ENCODE measurements at regions not wholly inside any gene's neighbourhood (a gene's known extent, or its start where the extent isn't known, plus 50 kb on each side); places are given as distances from the start of the nearest gene placed in this dataset.

DNA sequence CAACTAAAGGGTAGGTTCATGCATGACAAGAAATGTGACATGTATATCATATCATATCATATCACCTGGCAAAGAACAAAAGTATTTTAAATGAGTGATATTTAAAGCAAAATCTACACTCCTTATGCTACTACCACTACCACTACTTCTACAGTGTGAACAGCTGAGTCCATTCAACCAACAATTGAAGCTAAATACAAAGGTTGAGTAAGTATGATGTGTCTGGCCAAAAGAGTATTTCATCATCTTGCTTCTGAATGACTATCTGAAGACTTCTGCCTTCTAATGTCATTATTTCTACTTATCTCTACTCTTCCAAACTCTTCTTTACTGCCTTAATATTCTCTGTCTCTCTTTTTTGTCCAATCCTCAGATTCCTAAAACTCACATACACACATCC, 292.6 kb upstream of the CAND1 start:
- no peak for DNase-seq

DNA sequence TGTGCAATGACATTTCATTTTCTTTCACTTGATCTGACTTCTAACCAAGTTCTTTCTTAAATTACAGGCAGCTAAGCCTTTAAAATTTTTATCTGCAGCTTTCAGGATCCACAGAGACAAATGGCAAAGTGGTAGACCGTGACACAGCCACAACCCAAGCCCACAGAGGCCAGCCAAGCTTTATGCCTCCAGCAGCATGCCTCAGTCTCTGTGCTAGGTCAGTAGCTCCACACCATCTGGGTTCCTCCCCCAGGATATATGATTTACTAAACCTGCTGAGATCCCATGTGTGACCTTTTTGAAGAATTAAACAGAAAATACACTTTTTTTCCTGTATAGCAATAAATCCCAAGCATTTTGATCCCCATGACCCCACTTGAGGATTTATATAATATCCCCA, 290.4 kb upstream of the CAND1 start:
- DNase-seq: peak; percentile 3

DNA sequence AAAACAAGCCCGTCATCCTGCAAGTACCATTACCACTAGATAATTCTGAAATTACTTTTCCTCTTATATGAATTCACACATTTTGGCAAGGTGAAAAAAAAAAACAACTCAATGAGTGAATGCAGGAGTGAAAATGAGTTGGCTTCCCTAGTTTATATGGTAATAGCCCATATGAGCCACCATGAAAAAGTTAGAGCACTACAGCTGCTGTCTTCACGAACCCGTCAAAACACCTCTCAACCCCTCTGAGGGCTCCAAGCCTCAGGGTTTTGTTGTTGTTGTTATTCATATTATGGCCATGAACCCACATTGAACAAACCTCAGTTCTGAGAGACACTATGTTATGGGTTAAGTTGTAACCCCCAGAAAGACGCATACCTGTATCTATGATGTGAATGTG, 289.9 kb upstream of the CAND1 start:
- no peak for DNase-seq

DNA sequence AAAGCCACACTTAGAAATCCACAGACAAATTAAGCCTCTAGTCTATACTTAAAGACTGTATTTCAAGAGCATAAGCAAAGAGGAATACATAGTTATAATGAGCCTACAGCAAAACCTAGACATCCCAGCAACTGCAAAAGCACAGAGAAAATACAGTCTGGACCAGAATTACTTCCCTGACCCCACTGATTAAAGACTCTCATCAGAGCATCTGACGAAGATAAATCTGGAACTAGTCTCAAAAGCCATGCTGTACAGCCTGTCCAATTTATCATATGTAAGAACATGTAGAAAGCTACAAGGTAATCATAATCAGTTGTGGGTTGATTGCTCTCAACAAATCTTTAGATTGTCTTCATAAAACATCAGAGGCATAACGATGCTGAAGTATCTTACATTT, 285.1 kb upstream of the CAND1 start:
- DNase-seq: no peak

DNA sequence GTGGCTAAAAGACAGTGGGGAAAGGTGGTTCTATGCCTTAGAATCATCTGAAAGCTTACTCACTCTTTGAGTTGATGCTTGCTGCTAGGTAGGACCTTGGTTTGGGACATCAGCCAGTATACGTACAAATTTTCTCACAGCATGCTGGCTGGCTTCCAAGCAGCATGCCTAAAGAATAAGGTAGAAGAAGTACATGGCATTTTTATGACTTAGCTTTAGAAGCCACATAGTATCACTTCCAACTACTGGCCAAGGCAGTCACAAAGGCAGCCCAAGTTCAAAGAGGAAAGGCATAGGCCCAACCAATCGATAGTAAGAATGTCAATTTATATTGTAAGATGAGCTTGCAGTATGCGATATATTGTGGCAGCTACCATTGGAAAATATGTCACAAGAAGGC, 284.2 kb upstream of the CAND1 start:
- peak; percentile 61 for DNase-seq

DNA sequence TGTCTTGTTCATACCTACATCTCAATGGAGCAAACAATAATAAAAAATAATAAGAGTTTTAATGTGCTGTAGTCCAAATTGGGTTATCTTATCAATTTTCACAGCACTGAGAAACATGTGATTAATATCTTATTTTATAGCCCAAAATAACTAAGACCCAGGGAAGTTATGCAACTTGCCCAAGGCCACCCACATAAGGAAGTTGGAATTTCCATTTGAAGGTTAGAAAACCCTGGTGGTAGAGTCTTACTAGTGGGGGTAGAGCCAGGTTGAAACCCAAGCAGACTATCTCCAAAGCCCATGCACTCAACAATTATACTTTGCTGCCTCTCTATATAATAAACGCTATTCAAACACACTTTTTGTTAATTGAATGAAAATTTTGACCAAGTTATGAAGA, 270.0 kb upstream of the CAND1 start:
- DNase-seq: no peak

DNA sequence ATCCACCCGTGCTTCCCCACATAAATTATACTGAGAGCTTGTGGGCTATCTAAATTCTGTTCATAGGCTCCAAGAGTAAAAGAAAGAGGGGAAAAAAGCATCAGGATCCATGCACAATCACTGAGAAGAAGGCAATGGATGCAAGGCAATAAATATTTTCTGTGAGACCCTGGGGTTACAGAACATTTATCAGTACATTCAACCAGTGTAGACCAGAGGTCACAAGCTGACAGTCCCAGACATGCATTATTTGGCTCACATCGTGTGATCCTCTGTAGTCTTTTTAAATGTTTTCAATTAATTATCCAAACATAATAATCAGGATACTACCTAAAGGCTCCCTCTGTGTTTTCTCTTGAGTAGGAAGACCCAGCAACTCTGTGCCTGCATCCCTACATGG, 267.9 kb upstream of the CAND1 start:
- DNase-seq: no peak

DNA sequence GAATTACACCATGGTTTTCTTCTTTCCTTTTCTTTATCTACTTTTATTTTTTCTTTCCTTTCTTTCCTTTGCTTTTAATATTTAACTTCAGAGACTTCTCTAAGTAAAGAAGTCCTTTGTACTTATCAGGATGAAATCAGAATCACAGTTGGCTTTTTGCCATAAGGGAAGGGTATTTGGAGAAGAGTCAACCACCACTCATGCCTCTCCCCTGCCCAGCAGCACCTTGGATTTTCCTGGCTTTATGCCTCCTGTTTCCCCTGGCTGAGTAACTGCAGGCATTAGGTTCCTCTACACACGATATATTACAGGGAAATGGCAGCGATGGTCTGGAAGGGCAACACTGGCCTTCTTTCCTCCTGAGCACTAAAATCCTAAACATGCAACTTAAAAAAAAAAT, 266.4 kb upstream of the CAND1 start:
- DNase-seq: peak; percentile 72

DNA sequence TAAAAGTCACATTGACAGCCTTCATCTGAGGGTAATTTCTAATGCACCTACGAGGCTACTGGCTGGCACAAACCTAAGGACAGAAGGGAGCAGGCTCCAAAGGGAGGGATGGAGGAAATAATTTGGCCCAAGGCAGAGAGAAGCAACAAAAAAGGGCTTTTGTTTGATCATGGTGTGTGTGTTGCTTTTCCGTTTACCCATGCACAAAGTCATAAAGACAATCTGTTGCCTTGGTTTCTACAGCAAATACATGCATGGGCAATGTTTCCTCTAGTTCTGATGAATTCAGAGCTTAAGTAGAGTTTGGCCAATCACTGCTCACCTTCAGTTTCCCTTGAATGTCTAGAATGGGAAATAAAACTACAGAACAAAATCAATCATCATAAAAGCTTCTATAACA, 262.5 kb upstream of the CAND1 start:
- peak; percentile 71 for DNase-seq

DNA sequence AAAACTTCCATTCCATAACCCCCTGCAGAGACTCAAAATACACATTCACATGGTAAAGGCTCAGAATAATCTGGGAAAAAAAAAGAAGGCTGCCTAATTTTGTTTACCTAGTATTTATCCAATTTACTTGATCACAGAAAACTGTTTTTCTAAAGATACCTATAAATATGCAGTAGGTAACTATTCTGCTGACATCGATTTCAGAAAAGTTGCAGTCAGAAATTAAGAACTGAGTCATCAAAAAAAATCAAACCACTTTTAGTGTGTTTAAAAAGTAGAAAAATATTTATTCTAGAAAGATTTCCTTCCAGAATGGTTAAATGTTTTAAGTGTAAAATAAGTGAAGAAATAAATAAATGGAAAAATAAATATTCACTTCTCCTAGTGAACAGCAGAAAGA, 254.5 kb upstream of the CAND1 start:
- DNase-seq: peak; percentile 5

DNA sequence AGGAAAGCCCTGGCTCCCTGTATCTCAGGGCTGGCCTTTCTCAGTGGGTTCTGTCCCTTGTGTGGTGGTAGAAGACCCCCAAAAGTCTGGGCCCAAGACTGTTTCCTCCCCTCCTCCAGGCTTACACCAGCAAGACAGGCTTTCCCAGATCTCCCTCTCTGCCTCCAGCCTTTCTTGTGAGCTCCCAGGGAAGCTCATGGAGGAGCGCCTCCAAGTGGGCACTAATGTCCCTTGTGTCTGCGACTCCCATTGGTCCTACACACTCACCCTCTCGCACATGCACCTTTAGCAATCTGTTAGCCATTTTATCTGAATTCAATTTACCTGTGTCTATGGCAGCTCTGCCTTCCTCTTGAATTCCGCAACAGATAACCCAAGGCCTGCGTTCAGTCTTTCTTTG, 251.1 kb upstream of the CAND1 start:
- DNase-seq: peak; percentile 44

DNA sequence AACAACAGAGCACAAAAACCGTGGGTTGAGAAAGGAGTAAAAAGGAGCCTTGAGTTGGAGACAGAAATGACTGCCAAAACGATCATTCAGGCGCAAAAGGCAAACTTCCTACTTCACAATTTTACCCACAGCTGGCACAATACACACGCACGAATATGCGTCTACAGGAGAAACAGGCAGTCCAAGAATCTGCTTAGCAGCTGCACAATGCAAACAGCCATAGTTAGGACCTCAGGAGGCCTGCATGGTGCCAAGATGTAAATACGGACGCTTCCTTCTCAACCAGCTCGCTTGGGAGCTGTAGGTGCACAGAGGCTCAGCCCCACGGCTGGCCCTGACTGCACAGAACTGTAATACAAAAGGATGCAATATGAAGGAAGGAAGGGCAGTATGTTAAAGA, 250.1 kb upstream of the CAND1 start:
- peak; percentile 91 for DNase-seq

DNA sequence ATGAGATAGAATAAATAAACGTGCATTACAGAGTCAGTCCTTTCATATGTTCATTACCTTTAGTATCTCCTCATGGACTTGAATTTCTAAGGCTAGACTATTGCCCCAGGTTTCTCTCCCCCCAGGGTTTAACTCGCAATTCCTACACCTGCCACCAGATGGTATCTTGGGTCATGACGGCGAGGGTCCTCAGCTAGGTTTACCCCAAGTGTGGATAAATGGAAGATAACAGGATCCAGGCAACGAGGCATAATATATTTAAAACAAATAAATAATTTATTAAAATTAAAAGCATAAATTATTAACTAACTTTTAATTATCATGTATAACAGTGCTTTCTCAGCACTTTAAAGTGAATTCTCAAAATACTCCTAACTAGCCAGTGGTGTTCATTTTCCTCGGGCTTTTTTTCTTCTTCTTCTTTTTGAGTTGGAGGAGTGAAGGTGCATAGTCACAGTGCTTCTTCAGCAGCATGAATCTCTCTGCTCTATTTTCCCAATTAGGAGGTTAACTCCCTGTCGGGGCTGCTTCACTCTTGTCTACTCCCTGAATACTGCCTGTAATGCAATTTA, 243.5 kb upstream of the CAND1 start:
- peak; percentile 56 for DNase-seq

DNA sequence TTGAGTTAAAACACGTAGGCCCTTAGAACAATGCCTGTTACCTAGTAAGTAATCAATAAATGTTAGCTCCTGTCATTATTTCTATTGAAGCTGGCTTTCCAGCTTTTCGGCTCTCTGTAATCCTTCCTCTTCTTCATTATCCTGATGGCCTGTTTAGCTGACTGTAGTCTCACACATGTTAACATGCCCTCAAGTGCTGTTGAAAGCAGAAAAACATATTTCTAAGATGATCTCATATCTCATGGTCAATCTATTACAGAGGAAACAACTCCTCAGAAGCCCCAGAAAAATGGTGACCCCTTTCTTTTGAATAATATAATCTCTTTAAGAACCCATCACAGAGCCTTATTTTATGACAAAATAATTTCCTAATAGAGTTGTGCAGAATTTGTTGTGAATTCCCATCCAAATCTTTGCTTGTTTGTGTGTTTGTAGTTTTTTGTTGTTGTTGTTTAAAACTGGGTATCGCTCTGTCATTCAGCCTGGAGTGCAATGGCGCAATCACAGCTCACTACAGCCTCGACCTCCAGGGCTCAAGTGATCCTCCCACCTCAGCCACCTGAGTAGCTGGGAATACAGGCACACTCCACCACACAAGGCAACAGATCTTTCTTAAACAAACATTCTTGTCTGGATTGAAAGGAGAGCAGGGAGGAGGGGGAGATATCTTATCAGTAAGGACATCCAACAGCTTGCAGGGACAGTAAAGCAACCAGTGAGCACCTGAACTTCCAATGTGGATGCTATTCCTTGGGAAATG, 242.5 kb upstream of the CAND1 start:
- peak; percentile 18 for DNase-seq

DNA sequence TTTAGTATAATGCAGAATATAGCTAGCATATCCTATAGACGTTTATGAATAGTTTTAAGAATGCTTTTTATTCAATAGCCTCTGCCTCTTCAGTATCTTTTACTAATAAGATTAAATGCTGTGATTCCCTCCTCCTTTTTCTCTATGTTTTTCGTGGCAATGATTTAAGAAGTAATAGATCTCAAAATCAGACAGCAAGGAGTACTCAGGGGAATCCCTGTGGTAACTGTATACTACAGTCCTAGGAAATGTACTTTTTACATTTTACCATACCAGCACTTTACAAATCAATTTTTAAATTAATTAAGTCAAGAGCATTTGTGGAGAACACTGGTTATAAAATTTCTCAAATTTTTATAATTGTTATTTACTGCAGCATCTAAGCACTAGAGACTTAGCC, 240.6 kb upstream of the CAND1 start:
- DNase-seq: no peak

DNA sequence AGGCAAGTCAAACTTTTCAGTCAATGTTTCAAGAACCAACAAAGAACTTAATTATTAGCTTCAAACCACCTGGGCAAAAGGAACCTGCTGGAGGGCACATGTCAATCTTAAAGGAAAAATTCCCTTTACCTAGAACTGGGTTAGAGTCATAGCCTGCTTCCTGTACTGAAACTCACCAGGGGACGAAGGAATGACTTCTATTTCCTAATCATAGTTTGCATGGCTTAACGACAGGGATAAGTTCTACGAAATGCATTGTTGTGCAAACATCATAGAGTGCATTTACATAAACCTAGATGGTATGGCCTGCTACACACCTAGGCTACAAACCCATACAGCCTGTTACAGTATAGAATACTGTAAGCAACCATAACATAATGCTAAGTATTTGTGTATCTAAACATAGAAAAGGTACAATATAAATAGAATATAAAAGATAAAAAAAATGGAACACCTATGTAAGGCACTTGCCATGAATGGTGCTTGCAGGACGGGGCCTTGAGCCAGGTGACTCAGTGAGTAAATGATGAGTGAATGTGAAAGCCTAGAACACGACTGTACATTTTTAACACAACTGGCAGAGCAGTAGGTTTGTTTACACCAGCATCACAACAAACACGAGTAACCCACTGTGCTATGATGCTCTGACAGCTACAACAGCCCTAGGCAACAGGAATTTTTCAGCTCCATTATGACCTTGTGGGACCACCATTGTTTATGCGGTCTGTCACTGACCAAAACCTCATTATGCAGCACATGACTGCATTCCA, 234.9 kb upstream of the CAND1 start:
- peak; percentile 73 for DNase-seq

DNA sequence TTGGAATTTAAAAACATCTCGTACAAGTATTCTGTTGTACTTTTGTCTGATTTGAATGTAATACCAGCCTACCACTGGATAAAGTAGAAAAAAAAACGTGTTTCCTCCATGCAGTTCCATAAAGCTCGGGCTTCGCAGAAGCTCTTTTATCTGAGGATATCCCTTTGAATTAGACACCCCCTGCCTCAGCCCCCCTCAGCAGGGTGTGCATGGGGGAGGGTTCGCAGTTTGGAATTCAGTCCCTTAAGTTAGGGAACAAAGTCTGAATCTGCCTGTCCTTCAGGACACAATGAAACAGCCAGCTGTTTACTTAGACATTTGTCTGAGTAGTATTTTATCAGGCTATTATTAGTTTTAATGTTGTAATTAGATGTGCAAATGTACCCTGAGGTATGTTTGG, 234.0 kb upstream of the CAND1 start:
- DNase-seq: peak; percentile 70

DNA sequence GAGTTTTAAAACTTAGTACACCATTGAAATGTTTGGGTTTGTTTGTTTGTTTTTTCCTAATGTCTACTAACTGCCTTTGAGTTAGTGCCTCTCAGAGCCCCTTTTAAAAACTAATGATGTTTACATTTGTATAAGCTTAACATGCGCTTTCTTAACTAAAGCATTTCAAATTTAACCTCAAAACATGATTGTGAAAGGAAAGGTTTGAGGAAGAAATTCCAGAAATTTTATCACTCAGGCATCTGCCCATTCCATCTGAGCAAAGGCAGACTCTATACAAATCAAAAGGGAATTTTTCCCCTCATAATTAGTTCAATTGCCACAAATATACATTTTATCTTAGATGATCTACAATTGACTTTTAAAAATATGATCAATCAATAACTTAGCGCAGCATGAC, 230.7 kb upstream of the CAND1 start:
- DNase-seq: no peak

DNA sequence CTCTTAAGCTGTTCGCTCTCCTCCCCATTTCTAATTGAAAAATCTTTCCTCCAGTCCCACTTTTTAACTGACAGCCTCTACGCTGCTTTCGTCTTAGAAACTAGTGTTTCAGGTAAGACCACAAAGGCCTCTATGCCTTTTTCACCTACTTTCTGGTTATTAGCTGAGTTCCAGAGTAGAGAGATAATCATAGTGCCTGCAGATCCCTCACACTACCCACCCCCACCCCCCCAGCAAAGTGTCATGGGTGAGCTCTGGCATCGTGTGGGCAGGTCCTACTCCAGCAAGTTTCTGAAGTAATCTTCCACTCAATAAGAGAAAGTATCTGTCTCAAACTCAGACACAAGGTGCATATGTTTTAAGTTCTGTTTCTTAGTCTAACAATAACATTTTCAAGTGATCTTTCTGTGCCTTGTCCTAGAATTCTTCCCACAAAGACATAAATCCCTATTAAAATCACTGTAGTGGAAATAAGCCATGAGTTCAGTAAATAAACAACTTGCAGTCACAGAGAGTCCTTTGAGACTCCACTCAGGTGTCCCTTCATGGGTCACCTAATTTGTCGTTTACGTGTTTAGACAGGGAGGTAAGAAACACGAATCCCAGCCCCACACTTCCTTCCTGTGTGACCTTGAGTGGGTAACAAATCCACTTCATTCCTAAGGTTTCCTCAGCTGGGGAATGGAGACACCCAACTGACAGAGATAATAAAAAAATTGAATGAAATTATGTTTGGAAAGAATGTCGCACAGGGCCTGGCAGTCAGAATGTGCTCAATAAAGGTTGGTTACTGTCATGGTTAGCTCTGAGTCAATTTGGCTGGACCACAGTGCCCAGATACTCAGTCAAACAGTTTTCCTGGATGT, 228.9 kb upstream of the CAND1 start:
- DNase-seq: peak; percentile 34

DNA sequence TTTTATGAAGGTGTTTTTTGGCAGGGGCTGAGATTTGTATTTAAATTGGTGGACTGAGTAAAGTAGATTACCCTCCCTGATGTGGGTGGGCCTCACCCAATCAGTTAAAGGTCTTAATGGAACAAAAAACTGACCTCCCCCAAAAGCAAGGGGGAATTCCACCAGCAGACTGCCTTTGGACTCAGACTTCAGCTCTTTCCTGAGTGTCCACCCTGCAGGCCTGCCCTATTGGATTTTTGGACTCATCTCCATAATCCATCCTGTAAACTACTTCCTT, 228.4 kb upstream of the CAND1 start:
- no peak for DNase-seq

DNA sequence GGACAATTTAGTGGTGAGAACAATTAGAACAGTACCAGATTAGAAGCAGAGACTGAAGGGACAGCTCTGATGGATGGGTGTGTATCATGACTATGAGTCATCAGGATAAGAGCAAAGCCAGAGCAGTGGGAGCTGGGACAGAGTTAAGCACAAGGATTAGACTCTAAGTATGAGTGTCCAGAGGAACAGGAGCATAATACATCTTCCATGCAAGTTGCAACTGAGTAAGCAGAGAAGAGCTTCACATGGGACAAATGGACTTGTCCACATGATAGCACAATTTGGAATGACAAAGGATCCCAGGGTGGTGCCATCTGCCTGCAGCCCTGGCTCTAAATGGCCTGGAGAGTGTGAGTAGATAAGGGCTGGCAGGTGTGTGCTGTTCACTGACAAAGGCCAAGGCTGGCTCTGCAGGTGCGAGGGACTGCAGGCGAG, 226.4 kb upstream of the CAND1 start:
- DNase-seq: peak; percentile 93

DNA sequence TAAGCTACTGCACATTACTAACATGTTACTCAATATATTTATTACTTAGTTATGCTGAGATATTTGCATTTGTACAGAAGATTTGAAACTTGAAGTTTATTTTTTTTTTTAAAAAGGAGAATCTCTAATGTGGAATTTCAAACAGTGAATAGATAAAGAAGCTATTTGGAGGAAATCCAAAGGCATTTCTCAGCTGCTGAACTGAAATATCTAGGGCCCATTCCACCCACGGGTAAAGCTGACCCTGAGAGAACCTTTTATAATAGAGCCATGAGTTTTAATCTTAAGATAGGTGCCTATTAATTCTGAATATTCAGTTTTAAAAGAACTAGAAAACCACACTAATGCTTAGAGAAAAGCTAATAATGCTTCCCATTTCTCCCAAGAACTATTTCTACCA, 225.4 kb upstream of the CAND1 start:
- DNase-seq: peak; percentile 19

DNA sequence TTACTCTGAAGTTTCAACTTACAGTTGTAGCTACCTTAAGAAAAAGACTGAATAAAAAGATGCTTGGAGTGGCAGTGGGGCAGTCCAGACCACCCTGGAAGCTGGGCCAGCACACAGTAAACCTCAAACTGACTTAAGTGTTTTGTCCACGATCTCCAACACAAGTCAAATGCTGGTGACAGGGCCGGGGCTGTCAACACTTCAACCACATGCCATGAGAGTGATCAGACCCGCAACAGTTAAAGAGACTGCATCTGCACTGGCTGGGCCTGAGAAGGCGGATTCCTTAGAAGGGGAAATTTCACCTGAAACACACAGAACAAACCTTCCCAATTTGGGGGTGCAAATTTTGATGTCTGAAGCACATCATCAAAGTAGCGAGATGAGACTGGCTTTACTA, 223.5 kb upstream of the CAND1 start:
- no peak for DNase-seq

DNA sequence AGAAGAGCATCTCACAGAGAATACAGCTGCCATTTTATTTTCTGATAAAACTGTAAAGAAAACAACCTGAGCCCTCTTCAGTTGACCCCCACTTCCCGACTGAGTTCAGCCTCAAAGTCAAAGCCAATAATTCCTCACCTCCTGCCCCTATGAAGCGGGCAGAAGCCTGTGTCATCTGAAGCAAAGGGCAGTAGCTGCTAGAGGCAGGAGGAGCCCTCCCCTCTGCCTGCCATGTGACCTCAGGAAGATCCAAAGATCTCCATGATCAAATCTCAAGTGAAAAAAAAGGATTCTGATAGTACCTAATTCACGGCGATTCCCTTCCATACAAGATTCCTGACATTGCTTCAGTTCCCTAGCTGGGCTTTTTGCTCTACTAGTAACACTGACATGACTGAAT, 223.1 kb upstream of the CAND1 start:
- DNase-seq: peak; percentile 34
